ENCODE measurements at regions not wholly inside any gene's neighbourhood (a gene's known extent, or its start where the extent isn't known, plus 50 kb on each side); places are given as distances from the start of the nearest gene placed in this dataset.
A peak's percentile ranks its signal among the peaks of the same experiment; 100 is the strongest.

- no peaks in the 10 kb centered on the region for H3K27me3 ChIP-seq (ENCODE audit: control insufficient read depth in 3 of 3, insufficient read depth in 3 of 3, low read length in 2 of 3)
- no peak for DNase-seq
- H3K9me3 ChIP-seq (ENCODE audit: control insufficient read depth in 4 of 4, insufficient read depth in 3 of 4, low read length in 3 of 4): no peaks in the 10 kb centered on the region
- peaks cover 0 to 5% (median 0%) of the 10 kb centered on the region in 5 donors for H3K4me1 ChIP-seq (ENCODE audit: control insufficient read depth in 5 of 5, insufficient read depth in 5 of 5, low read length in 5 of 5)
- TF ChIP-seq CTCF (IDR thresholded peaks at IDR 0.05; ENCODE audit: control extremely low read depth, extremely low read depth): no peak
- no peak overlapping the region for H3K27ac ChIP-seq (ENCODE audit: low read depth in 1 of 2, low read length in 1 of 2)
- no peak for ATAC-seq (ENCODE audit: insufficient read depth, low FRiP score)
- no peak overlapping the region for H3K9ac ChIP-seq (ENCODE audit: insufficient read depth in 1 of 2, low read length in 2 of 2)
- no peaks in the 10 kb centered on the region for H3K36me3 ChIP-seq (ENCODE audit: control insufficient read depth in 4 of 4, insufficient read depth in 4 of 4, low read length in 4 of 4)
- no peak overlapping the region for H3K4me3 ChIP-seq
These were observed 477.6 kb upstream of the B3GALT2 start for GRCh38 chr1:193663965-193664364.

- H3K9ac ChIP-seq (ENCODE audit: insufficient read depth in 1 of 2, low read length in 2 of 2): no peak overlapping the region
- H3K4me3 ChIP-seq: no peak overlapping the region
- no peaks in the 10 kb centered on the region for H3K9me3 ChIP-seq (ENCODE audit: control insufficient read depth in 4 of 4, insufficient read depth in 3 of 4, low read length in 3 of 4)
- H3K36me3 ChIP-seq (ENCODE audit: control insufficient read depth in 4 of 4, insufficient read depth in 4 of 4, low read length in 4 of 4): no peaks in the 10 kb centered on the region
- 72 to 81% methylated on average over 2 of the region's 2 CpGs for WGBS, 2 donors
- TF ChIP-seq CTCF (IDR thresholded peaks at IDR 0.05; ENCODE audit: control extremely low read depth, extremely low read depth): no peak
- DNase-seq: no peak
- H3K4me1 ChIP-seq (ENCODE audit: control insufficient read depth in 5 of 5, insufficient read depth in 5 of 5, low read length in 5 of 5): peaks cover 0 to 5% (median 0%) of the 10 kb centered on the region in 5 donors
- no peak overlapping the region for H3K27ac ChIP-seq (ENCODE audit: low read depth in 1 of 2, low read length in 1 of 2)
- H3K27me3 ChIP-seq (ENCODE audit: control insufficient read depth in 3 of 3, insufficient read depth in 3 of 3, low read length in 2 of 3): no peaks in the 10 kb centered on the region
- no peak for ATAC-seq (ENCODE audit: insufficient read depth, low FRiP score)
These were observed 475.6 kb upstream of the B3GALT2 start for GRCh38 chr1:193662030-193662429.

- Histone ChIP-seq H3K27me3 (ENCODE audit: control insufficient read depth in 3 of 3, insufficient read depth in 3 of 3, low read length in 2 of 3) (no peaks in the 10 kb centered on the region), H3K4me1 (ENCODE audit: control insufficient read depth in 5 of 5, insufficient read depth in 5 of 5, low read length in 5 of 5) (peaks cover 0 to 5% (median 0%) of the 10 kb centered on the region in 5 donors), H3K36me3 (ENCODE audit: control insufficient read depth in 4 of 4, insufficient read depth in 4 of 4, low read length in 4 of 4) (no peaks in the 10 kb centered on the region), H3K9me3 (ENCODE audit: control insufficient read depth in 4 of 4, insufficient read depth in 3 of 4, low read length in 3 of 4) (no peaks in the 10 kb centered on the region), H3K27ac (ENCODE audit: low read depth in 1 of 2, low read length in 1 of 2) (peak overlapping the region in 1 of 2 donors; percentile 21), H3K9ac (ENCODE audit: insufficient read depth in 1 of 2, low read length in 2 of 2) (no peak overlapping the region), H3K4me3 (no peak overlapping the region)
- DNase-seq (no peak), ATAC-seq (ENCODE audit: insufficient read depth, low FRiP score) (no peak)
- WGBS, 2 donors: 56 to 88% methylated on average over 1 of the region's 1 CpG
- no peak for TF ChIP-seq CTCF (IDR thresholded peaks at IDR 0.05; ENCODE audit: control extremely low read depth, extremely low read depth)
These were observed 475.0 kb upstream of the B3GALT2 start for GRCh38 chr1:193661385-193661784.

GRCh38 chr1:193660428-193660827 is 474.0 kb upstream of the B3GALT2 start:
- no peaks in the 10 kb centered on the region for H3K27me3 ChIP-seq (ENCODE audit: control insufficient read depth in 3 of 3, insufficient read depth in 3 of 3, low read length in 2 of 3)
- DNase-seq: no peak
- no peaks in the 10 kb centered on the region for H3K9me3 ChIP-seq (ENCODE audit: control insufficient read depth in 4 of 4, insufficient read depth in 3 of 4, low read length in 3 of 4)
- ATAC-seq (ENCODE audit: insufficient read depth, low FRiP score): no peak
- no peak overlapping the region for H3K27ac ChIP-seq (ENCODE audit: low read depth in 1 of 2, low read length in 1 of 2)
- H3K4me3 ChIP-seq: no peak overlapping the region
- H3K4me1 ChIP-seq (ENCODE audit: control insufficient read depth in 5 of 5, insufficient read depth in 5 of 5, low read length in 5 of 5): peaks cover 0 to 5% (median 0%) of the 10 kb centered on the region in 5 donors
- no peak overlapping the region for H3K9ac ChIP-seq (ENCODE audit: insufficient read depth in 1 of 2, low read length in 2 of 2)
- WGBS, 2 donors: 47 to 90% methylated on average over 1 of the region's 1 CpG
- no peaks in the 10 kb centered on the region for H3K36me3 ChIP-seq (ENCODE audit: control insufficient read depth in 4 of 4, insufficient read depth in 4 of 4, low read length in 4 of 4)
- TF ChIP-seq CTCF (IDR thresholded peaks at IDR 0.05; ENCODE audit: control extremely low read depth, extremely low read depth): no peak

Data from lung (tissue), 11 donors.